ENCODE measurements at regions not wholly inside any gene's neighbourhood (a gene's known extent, or its start where the extent isn't known, plus 50 kb on each side); places are given as distances from the start of the nearest gene placed in this dataset.
A peak's percentile ranks its signal among the peaks of the same experiment; 100 is the strongest.

DNA sequence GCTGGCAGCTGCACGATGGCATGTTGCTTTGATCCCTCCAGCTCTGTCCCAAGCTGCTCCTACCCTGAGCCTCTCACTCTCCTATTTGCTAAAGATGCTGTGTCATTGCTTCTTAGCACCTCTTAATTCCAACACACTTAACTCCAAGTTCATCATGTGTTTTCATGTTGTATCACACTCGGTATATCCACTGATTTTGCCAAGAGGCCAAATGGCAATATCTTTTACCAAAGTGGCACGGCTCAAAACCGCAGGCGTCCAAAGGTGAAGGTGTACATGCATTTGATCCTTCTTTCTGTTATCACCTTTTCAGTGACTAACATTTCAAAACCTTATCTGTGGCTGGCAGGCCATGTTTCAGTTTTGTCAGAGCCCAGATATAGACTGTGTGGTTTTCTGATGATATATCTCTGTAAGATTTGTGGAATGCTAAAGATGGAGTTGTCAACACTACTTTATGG, 217.0 kb downstream of the TBX18 start (continued):
- TF ChIP-seq ETV6 (IDR thresholded peaks at IDR 0.05; ENCODE audit: borderline replicate concordance in 1 of 2, low read depth in 2 of 2, low read length in 1 of 2): 0 out of 4 replicates have a peak, but pooled peaks of 1 of the 2 experiments have one; percentile 40
- no peak for TF ChIP-seq ETV6 (CRISPR knock-in tag; IDR thresholded peaks at IDR 0.05; ENCODE audit: borderline replicate concordance)
- no peak for TF ChIP-seq ATF1 (CRISPR knock-in tag; IDR thresholded peaks at IDR 0.05)
- TF ChIP-seq ATF1 (tag; IDR thresholded peaks at IDR 0.05): peak; percentile 64
- peak; percentile 99 for TF ChIP-seq KDM1A (IDR thresholded peaks at IDR 0.05)
- TF ChIP-seq, protein P1, sequence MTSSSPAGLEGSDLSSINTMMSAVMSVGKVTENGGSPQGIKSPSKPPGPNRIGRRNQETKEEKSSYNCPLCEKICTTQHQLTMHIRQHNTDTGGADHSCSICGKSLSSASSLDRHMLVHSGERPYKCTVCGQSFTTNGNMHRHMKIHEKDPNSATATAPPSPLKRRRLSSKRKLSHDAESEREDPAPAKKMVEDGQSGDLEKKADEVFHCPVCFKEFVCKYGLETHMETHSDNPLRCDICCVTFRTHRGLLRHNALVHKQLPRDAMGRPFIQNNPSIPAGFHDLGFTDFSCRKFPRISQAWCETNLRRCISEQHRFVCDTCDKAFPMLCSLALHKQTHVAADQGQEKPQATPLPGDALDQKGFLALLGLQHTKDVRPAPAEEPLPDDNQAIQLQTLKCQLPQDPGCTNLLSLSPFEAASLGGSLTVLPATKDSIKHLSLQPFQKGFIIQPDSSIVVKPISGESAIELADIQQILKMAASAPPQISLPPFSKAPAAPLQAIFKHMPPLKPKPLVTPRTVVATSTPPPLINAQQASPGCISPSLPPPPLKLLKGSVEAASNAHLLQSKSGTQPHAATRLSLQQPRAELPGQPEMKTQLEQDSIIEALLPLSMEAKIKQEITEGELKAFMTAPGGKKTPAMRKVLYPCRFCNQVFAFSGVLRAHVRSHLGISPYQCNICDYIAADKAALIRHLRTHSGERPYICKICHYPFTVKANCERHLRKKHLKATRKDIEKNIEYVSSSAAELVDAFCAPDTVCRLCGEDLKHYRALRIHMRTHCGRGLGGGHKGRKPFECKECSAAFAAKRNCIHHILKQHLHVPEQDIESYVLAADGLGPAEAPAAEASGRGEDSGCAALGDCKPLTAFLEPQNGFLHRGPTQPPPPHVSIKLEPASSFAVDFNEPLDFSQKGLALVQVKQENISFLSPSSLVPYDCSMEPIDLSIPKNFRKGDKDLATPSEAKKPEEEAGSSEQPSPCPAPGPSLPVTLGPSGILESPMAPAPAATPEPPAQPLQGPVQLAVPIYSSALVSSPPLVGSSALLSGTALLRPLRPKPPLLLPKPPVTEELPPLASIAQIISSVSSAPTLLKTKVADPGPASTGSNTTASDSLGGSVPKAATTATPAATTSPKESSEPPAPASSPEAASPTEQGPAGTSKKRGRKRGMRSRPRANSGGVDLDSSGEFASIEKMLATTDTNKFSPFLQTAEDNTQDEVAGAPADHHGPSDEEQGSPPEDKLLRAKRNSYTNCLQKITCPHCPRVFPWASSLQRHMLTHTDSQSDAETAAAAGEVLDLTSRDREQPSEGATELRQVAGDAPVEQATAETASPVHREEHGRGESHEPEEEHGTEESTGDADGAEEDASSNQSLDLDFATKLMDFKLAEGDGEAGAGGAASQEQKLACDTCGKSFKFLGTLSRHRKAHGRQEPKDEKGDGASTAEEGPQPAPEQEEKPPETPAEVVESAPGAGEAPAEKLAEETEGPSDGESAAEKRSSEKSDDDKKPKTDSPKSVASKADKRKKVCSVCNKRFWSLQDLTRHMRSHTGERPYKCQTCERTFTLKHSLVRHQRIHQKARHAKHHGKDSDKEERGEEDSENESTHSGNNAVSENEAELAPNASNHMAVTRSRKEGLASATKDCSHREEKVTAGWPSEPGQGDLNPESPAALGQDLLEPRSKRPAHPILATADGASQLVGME (CRISPR knock-in tag; IDR thresholded peaks at IDR 0.05): 0 out of 2 replicates have a peak, but pooled peaks have one; percentile 13
- TF ChIP-seq NCOR1 (IDR thresholded peaks at IDR 0.05): peak; percentile 89
- peak; percentile 93 for TF ChIP-seq KLF16 (IDR thresholded peaks at IDR 0.05)
- TF ChIP-seq, protein P2, sequence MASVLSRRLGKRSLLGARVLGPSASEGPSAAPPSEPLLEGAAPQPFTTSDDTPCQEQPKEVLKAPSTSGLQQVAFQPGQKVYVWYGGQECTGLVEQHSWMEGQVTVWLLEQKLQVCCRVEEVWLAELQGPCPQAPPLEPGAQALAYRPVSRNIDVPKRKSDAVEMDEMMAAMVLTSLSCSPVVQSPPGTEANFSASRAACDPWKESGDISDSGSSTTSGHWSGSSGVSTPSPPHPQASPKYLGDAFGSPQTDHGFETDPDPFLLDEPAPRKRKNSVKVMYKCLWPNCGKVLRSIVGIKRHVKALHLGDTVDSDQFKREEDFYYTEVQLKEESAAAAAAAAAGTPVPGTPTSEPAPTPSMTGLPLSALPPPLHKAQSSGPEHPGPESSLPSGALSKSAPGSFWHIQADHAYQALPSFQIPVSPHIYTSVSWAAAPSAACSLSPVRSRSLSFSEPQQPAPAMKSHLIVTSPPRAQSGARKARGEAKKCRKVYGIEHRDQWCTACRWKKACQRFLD (CRISPR knock-in tag; IDR thresholded peaks at IDR 0.05): peak; percentile 91
- TF ChIP-seq, protein P3, sequence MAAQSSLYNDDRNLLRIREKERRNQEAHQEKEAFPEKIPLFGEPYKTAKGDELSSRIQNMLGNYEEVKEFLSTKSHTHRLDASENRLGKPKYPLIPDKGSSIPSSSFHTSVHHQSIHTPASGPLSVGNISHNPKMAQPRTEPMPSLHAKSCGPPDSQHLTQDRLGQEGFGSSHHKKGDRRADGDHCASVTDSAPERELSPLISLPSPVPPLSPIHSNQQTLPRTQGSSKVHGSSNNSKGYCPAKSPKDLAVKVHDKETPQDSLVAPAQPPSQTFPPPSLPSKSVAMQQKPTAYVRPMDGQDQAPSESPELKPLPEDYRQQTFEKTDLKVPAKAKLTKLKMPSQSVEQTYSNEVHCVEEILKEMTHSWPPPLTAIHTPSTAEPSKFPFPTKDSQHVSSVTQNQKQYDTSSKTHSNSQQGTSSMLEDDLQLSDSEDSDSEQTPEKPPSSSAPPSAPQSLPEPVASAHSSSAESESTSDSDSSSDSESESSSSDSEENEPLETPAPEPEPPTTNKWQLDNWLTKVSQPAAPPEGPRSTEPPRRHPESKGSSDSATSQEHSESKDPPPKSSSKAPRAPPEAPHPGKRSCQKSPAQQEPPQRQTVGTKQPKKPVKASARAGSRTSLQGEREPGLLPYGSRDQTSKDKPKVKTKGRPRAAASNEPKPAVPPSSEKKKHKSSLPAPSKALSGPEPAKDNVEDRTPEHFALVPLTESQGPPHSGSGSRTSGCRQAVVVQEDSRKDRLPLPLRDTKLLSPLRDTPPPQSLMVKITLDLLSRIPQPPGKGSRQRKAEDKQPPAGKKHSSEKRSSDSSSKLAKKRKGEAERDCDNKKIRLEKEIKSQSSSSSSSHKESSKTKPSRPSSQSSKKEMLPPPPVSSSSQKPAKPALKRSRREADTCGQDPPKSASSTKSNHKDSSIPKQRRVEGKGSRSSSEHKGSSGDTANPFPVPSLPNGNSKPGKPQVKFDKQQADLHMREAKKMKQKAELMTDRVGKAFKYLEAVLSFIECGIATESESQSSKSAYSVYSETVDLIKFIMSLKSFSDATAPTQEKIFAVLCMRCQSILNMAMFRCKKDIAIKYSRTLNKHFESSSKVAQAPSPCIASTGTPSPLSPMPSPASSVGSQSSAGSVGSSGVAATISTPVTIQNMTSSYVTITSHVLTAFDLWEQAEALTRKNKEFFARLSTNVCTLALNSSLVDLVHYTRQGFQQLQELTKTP (IDR thresholded peaks at IDR 0.05; ENCODE audit: low read depth in 1 of 2, partially characterized antibody in 2 of 2): peak in 1 of 2 experiments; percentile 76

Data from K562 (cell line).